ENCODE measurements at regions not wholly inside any gene's neighbourhood (a gene's known extent, or its start where the extent isn't known, plus 50 kb on each side); places are given as distances from the start of the nearest gene placed in this dataset.

- H3K27me3 ChIP-seq (ENCODE audit: insufficient read depth, low read depth, low read length) = no peaks in the 10 kb centered on the region
- H3K27ac ChIP-seq (ENCODE audit: low read length) = no peak overlapping the region
- TF ChIP-seq RAD21 (conservative IDR thresholded peaks at IDR 0.05) (no peak), CTCF (IDR thresholded peaks at IDR 0.05; ENCODE audit: poor library complexity, severe bottlenecking) (no peak), TAF1 (IDR thresholded peaks at IDR 0.05; ENCODE audit: low read depth) (no peak), MXI1 (conservative IDR thresholded peaks at IDR 0.05; ENCODE audit: poor library complexity, severe bottlenecking) (no peak), REST (IDR thresholded peaks at IDR 0.05; ENCODE audit: borderline replicate concordance) (no peak), SMC3 (conservative IDR thresholded peaks at IDR 0.05; ENCODE audit: poor library complexity) (no peak), EZH2 (IDR thresholded peaks at IDR 0.05; ENCODE audit: borderline replicate concordance, insufficient read depth, low read length, poor library complexity, severe bottlenecking) (no peak)
- H4K20me1 ChIP-seq (ENCODE audit: insufficient read depth) = no peaks in the 10 kb centered on the region
- no peak overlapping the region for H3K4me2 ChIP-seq (ENCODE audit: low read length)
- no peak overlapping the region for H3K9ac ChIP-seq (ENCODE audit: low read length)
- H3K36me3 ChIP-seq (ENCODE audit: insufficient read depth, low read length) = no peaks in the 10 kb centered on the region
- H3K79me2 ChIP-seq (replicated peaks; ENCODE audit: insufficient read depth, low read length) = no peaks in the 10 kb centered on the region
- no peaks in the 10 kb centered on the region for H3K9me2 ChIP-seq (ENCODE audit: insufficient read depth, low read length)
- no peak overlapping the region for H2AFZ ChIP-seq (ENCODE audit: low read depth, low read length)
- no peak overlapping the region for H3K4me3 ChIP-seq (ENCODE audit: low read length)
- no peaks in the 10 kb centered on the region for H3F3A ChIP-seq (ENCODE audit: insufficient read depth, low read length, poor library complexity, severe bottlenecking)
- no peaks in the 10 kb centered on the region for H3K9me3 ChIP-seq (ENCODE audit: low read length)
Measured at GRCh38 chr14:45651890-45652289, 398.9 kb upstream of the MIS18BP1 start.

- Histone ChIP-seq H4K20me1 (ENCODE audit: insufficient read depth) (no peaks in the 10 kb centered on the region), H2AFZ (ENCODE audit: low read depth, low read length) (no peak overlapping the region), H3K4me3 (ENCODE audit: low read length) (no peak overlapping the region), H3K27me3 (ENCODE audit: insufficient read depth, low read depth, low read length) (no peaks in the 10 kb centered on the region), H3K79me2 (replicated peaks; ENCODE audit: insufficient read depth, low read length) (no peaks in the 10 kb centered on the region), H3K36me3 (ENCODE audit: insufficient read depth, low read length) (no peaks in the 10 kb centered on the region), H3K9me2 (ENCODE audit: insufficient read depth, low read length) (no peaks in the 10 kb centered on the region), H3K27ac (ENCODE audit: low read length) (no peak overlapping the region), H3F3A (ENCODE audit: insufficient read depth, low read length, poor library complexity, severe bottlenecking) (no peaks in the 10 kb centered on the region), H3K9me3 (ENCODE audit: low read length) (no peaks in the 10 kb centered on the region), H3K9ac (ENCODE audit: low read length) (no peak overlapping the region), H3K4me2 (ENCODE audit: low read length) (no peak overlapping the region)
- no peak for TF ChIP-seq CTCF (IDR thresholded peaks at IDR 0.05; ENCODE audit: poor library complexity, severe bottlenecking)
- TF ChIP-seq MXI1 (conservative IDR thresholded peaks at IDR 0.05; ENCODE audit: poor library complexity, severe bottlenecking) = no peak
- no peak for TF ChIP-seq SMC3 (conservative IDR thresholded peaks at IDR 0.05; ENCODE audit: poor library complexity)
- no peak for TF ChIP-seq TAF1 (IDR thresholded peaks at IDR 0.05; ENCODE audit: low read depth)
- no peak for TF ChIP-seq RAD21 (conservative IDR thresholded peaks at IDR 0.05)
- no peak for TF ChIP-seq POLR2AphosphoS5 (IDR thresholded peaks at IDR 0.05)
- no peak for TF ChIP-seq REST (IDR thresholded peaks at IDR 0.05; ENCODE audit: borderline replicate concordance)
- no peak for TF ChIP-seq EZH2 (IDR thresholded peaks at IDR 0.05; ENCODE audit: borderline replicate concordance, insufficient read depth, low read length, poor library complexity, severe bottlenecking)
- no peak for TF ChIP-seq EP300 (conservative IDR thresholded peaks at IDR 0.05; ENCODE audit: poor library complexity, severe bottlenecking)
Measured at GRCh38 chr14:45650754-45651153, 397.8 kb upstream of the MIS18BP1 start.

Measured in neural cell (in vitro differentiated cells).